GM12872 (cell line): ENCODE measurements at regions not wholly inside any gene's neighbourhood (a gene's known extent, or its start where the extent isn't known, plus 50 kb on each side); places are given as distances from the start of the nearest gene placed in this dataset.

ENCODE experiments used
- CTCF ChIP-seq: IDR thresholded peaks from 3 replicates; pipeline ENCODE4 v1.5.1; 2011; ENCODE audit warnings: low read depth, mild to moderate bottlenecking, low read length, moderate library complexity; ENCODE audit not compliant: insufficient read depth

DNA sequence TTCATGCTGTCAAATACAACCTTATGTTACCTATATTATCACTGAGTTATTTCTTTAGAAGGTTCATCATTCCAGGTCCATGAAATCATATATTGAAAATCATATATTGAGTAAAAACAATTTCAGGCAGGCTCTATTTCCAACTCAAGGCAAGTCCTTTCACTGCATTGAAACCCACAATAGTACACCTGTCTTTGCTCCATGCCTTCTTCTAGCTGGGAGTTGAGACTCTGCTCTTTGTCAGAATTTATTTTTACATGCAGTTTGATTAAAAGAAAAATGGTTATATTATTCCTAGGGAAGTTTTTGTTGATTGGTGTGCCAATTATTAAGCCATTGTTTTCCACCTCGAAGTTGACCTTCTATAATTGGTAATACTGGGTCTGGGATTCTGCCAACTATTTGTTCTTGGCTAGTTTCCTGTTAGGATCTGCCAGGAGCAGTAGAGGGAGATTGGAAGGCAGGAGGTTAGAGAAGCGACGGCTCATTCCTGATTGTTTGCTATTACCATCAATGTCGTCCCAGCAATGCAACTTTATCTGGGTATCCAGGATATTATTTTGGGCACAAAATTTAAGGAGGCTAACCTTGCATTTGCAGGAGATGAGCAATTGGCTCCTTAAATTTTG is 79.5 kb upstream of the MIS18BP1 start:
- no peak for TF ChIP-seq CTCF

- TF ChIP-seq CTCF: no peak
Observed at GRCh38 chr14:45308745-45309397, 55.9 kb upstream of the MIS18BP1 start.
